HEK293 (cell line): ENCODE measurements at regions not wholly inside any gene's neighbourhood (a gene's known extent, or its start where the extent isn't known, plus 50 kb on each side); places are given as distances from the start of the nearest gene placed in this dataset.

Experiments
- CTCF ChIP-seq: fragments of 450-650 bp; formaldehyde crosslinking; IDR thresholded peaks from 2 replicates; pipeline ENCODE4 v1.5.1; 2016; ENCODE audit warnings: missing biosample characterization, missing genetic modification characterization
- SP7 ChIP-seq: fragments of 450-650 bp; formaldehyde crosslinking; IDR thresholded peaks from 2 replicates; pipeline ENCODE4 v1.5.1; 2016; ENCODE audit warnings: missing biosample characterization, missing genetic modification characterization
- ZNF24 ChIP-seq: fragments of 450-650 bp; formaldehyde crosslinking; IDR thresholded peaks from 2 replicates; pipeline ENCODE4 v1.5.1; 2016; ENCODE audit warnings: missing biosample characterization, missing genetic modification characterization
- ZNF558 ChIP-seq: fragments of 450-650 bp; formaldehyde crosslinking; IDR thresholded peaks from 2 replicates; pipeline ENCODE4 v1.5.1; 2016; ENCODE audit warnings: missing biosample characterization, missing genetic modification characterization

- TF ChIP-seq CTCF (tag by site-specific recombination) (no peak), SP7 (no peak), ZNF24 (no peak), ZNF558 (tag by site-specific recombination) (no peak)
These were observed 214.5 kb upstream of the ROPN1 start for GRCh38 chr3:124206225-124207055.
